Coronary artery (tissue), 2 donors: ENCODE measurements at regions not wholly inside any gene's neighbourhood (a gene's known extent, or its start where the extent isn't known, plus 50 kb on each side); places are given as distances from the start of the nearest gene placed in this dataset.

Experiments
- DNase-seq: peaks from one replicate; pipeline ENCODE4 v3.0.0-alpha.2; 2017; ENCODE audit warnings: low spot score
- H3K27ac ChIP-seq, 2 donors: fragments of 200-600 bp; sonication (generic); one replicate each; pipeline ENCODE4 v1.5.1; 2016 to 2019
- H3K4me3 ChIP-seq: fragments of 200-600 bp; sonication (generic); 2 replicates; pipeline ENCODE4 v1.5.1; 2016; ENCODE audit warnings: mild to moderate bottlenecking, moderate library complexity
- TF ChIP-seq, protein P1 (sequence below): fragments of 200-600 bp; sonication (generic); IDR thresholded peaks from one replicate; pipeline ENCODE4 v1.5.1; 2019; ENCODE audit warnings: antibody characterized with exemption

DNA sequence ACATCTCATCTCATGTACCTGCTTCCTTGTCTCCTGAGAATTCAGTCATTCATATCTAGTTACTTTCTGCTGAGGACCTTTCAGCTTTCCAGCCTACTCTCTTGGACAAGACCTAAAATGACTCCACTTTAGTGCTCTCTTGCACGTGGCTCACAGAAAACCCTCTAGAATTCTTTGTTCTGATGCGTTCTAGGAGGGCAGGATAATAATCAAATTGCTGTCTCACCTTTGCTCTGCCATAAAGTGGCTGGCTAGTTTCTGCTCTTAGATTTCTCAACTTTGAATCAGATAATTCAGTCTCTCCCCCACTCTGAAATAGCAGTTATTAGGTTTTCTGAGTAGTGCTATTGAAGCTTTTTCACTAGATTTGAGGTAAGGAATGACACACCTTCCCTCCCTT, 429.5 kb upstream of the FBXO33 start:
- Histone ChIP-seq H3K27ac (no peak overlapping the region), H3K4me3 (no peak overlapping the region)
- DNase-seq, result no peak
- TF ChIP-seq, protein P1, sequence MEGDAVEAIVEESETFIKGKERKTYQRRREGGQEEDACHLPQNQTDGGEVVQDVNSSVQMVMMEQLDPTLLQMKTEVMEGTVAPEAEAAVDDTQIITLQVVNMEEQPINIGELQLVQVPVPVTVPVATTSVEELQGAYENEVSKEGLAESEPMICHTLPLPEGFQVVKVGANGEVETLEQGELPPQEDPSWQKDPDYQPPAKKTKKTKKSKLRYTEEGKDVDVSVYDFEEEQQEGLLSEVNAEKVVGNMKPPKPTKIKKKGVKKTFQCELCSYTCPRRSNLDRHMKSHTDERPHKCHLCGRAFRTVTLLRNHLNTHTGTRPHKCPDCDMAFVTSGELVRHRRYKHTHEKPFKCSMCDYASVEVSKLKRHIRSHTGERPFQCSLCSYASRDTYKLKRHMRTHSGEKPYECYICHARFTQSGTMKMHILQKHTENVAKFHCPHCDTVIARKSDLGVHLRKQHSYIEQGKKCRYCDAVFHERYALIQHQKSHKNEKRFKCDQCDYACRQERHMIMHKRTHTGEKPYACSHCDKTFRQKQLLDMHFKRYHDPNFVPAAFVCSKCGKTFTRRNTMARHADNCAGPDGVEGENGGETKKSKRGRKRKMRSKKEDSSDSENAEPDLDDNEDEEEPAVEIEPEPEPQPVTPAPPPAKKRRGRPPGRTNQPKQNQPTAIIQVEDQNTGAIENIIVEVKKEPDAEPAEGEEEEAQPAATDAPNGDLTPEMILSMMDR, result no peak

DNA sequence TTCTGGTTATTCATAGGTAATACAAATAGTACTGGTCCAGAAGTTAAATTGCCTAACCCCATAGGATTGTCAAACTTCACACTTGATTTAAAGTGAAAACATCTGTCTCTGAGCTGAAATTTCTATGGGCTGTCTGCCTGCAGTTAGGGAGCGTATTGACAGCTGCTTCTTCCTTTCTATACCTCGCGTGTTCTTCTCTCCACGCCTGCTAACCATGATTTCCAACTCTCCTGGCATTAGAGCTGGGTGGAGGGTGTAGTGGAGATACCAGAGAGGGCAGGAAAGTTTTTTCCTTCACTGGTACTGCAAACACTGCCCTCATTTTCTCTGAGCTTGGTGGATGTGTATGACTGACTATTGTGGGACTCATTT, 429.0 kb upstream of the FBXO33 start:
- no peak overlapping the region for H3K4me3 ChIP-seq
- DNase-seq, result no peak
- no peak overlapping the region for H3K27ac ChIP-seq
- TF ChIP-seq, protein P1, result no peak

DNA sequence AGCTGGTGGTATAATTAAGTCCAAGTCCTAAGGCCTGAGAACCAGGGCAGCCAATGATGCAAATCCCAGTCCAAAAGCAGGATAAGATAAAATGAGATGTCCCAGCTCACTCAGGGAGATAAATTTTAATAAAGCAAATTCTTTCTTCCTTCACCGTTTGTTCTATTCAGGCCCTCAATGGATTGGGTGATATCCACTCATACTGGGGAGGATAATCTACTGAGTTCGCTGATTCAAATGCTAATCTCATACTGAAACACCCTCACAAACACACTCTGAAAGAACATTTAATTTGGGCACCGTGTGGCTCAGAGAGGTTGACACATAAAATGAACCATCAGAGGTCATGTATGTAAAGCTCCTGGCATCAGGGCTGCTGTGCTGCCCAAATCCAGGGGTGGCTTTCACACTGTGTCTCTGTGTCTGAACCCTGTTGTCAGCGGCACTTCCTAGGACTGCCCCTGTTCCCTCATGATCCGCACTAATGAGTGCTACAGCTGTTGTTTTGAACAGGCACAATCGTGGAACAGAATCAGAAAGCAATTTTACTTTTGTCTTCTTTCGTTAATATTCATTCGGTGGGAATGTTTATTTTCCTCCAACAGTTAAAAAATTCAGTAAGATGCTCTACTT, 428.5 kb upstream of the FBXO33 start:
- TF ChIP-seq, protein P1, result no peak
- no peak overlapping the region for H3K4me3 ChIP-seq
- DNase-seq, result no peak
- no peak overlapping the region for H3K27ac ChIP-seq

DNA sequence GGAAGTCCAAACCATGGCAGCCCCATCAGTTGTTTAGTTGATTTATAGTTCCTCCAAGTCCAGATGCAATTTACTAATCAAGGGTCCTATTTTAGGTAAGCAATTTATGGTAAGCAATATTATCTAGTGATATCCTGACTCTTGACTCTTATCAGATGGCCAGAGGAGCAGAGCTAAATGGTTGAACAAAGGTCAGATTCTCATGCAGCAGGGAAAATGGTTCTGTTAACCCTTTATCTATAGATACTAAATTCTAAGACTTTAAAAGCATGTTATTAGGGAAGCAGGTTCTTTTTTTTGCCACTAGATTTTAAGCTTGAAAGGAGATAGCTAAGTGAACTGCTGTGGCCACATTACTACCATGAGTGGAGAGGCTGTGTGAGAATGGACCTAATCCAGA, 427.1 kb upstream of the FBXO33 start:
- TF ChIP-seq, protein P1, result no peak
- no peak for DNase-seq
- Histone ChIP-seq H3K27ac (no peak overlapping the region), H3K4me3 (no peak overlapping the region)

DNA sequence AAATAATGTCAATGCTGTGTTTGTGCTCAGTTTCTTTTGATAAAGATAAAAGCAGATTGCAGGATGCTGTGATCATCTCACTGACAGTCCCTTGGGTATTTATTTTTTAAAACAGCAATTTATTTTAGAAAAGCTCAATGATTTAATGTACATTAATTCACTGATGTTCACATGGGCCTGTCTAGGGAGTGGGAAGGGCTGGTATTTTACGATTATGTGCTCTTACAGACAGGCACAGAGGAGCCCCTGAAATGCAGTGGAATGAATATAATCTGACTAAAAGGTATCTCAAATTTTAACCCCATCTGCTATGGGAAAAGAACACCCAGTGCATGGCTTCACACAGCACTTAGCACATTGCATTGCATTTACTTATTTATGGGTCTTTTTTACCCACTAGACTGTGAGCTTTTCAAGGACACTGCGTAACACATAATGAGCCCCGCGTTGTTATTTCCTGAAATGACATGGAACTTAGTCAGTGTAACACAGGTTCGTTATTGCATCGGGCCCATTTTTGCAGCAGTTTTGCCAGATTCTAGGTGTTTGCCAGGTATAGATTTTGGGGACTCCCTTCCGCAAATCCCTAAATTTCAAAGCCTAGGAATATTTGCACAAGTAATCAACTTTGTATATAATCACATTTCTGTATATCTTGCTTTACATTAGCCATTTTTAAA, 425.3 kb upstream of the FBXO33 start:
- Histone ChIP-seq H3K4me3 (no peak overlapping the region), H3K27ac (no peak overlapping the region)
- TF ChIP-seq, protein P1, result no peak
- no peak for DNase-seq

DNA sequence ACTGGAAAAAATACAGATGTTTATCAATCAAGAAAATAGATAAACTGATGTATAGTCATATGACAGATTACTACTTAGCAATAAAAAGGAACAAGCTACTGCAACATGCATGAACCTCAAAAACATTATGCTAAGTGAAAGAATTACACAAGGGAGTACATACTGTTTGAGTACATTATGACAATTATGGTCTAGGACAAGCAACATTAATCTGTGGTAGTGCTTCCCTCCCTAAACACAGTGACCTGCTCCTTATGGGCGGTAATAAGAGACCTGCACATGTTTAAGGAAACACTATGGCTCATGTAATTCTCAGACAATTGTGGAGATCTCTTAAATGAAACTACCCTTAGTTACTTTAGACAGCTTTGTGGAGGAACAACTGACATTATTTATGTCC, 421.2 kb upstream of the FBXO33 start:
- DNase-seq, result no peak
- no peak overlapping the region for H3K27ac ChIP-seq
- no peak overlapping the region for H3K4me3 ChIP-seq
- TF ChIP-seq, protein P1, result no peak

DNA sequence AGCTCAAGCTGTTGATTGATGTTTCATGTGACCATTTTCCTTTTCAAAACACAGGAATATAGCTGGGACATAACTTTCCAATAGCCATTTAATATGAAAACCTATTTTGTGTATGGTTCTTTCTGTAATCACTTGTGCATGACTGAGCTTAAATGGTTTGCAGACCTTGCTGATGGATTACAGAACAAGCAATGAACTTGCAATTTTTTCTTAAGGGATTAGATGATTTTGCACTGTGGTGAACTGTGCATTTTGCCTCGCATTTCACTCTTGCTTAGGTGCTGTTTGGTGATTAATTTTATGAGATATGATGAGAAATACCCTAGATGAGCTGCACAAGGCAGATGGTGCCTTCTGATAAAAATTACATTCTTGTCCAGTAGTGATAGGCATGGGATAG, 419.0 kb upstream of the FBXO33 start:
- H3K4me3 ChIP-seq, result no peak overlapping the region
- TF ChIP-seq, protein P1, result no peak
- no peak for DNase-seq
- H3K27ac ChIP-seq, result no peak overlapping the region
